GM21381 (cell line): ENCODE measurements at regions not wholly inside any gene's neighbourhood (a gene's known extent, or its start where the extent isn't known, plus 50 kb on each side); places are given as distances from the start of the nearest gene placed in this dataset.
A peak's percentile ranks its signal among the peaks of the same experiment; 100 is the strongest.
"Not testable (repeated sequence)": the region's sequence is repeated elsewhere in the genome, so short reads cannot be mapped to it uniquely, and the experiment has no call there.

Source experiments
- ATAC-seq: cut with Tn5 transposase; IDR thresholded peaks from one replicate; pipeline ENCODE4 v1.9.1; 2021; ENCODE audit warnings: mild to moderate bottlenecking, moderate library complexity; ENCODE audit not compliant: unreplicated experiment

GRCh38 chr2:19109518-19109917, 248.9 kb downstream of the OSR1 start:
- ATAC-seq, result no peak

GRCh38 chr2:19106376-19106775, 252.0 kb downstream of the OSR1 start:
- no peak for ATAC-seq

GRCh38 chr2:19104503-19104902, 253.9 kb downstream of the OSR1 start:
- ATAC-seq, result no peak

- ATAC-seq, result no peak
These were observed 255.6 kb downstream of the OSR1 start for GRCh38 chr2:19102696-19103423.

GRCh38 chr2:19101968-19102367, 256.5 kb downstream of the OSR1 start:
- ATAC-seq, result no peak

- no peak for ATAC-seq
These were observed 257.9 kb downstream of the OSR1 start for GRCh38 chr2:19100570-19100969.

- ATAC-seq, result no peak
These were observed 259.2 kb downstream of the OSR1 start for GRCh38 chr2:19099181-19099580.

GRCh38 chr2:19098467-19099160, 259.8 kb downstream of the OSR1 start:
- no peak for ATAC-seq

GRCh38 chr2:19089476-19089875, 268.9 kb downstream of the OSR1 start:
- not testable (repeated sequence) for ATAC-seq

GRCh38 chr2:19086231-19086651, 272.2 kb downstream of the OSR1 start:
- no peak for ATAC-seq

GRCh38 chr2:19078709-19079108, 279.7 kb downstream of the OSR1 start:
- no peak for ATAC-seq

- ATAC-seq, result no peak
These were observed 284.9 kb downstream of the OSR1 start for GRCh38 chr2:19073522-19073921.

- no peak for ATAC-seq
These were observed 286.3 kb downstream of the OSR1 start for GRCh38 chr2:19072161-19072560.

GRCh38 chr2:19070886-19071285, 287.5 kb downstream of the OSR1 start:
- ATAC-seq, result no peak

- ATAC-seq, result no peak
These were observed 290.2 kb downstream of the OSR1 start for GRCh38 chr2:19068206-19068605.

- no peak for ATAC-seq
These were observed 296.1 kb downstream of the OSR1 start for GRCh38 chr2:19062370-19062769.

- ATAC-seq, result no peak
These were observed 299.3 kb downstream of the OSR1 start for GRCh38 chr2:19059076-19059475.

GRCh38 chr2:19051203-19051831, 307.1 kb downstream of the OSR1 start:
- no peak for ATAC-seq

- ATAC-seq, result no peak
These were observed 308.1 kb downstream of the OSR1 start for GRCh38 chr2:19050354-19050753.

- no peak for ATAC-seq
These were observed 309.7 kb downstream of the OSR1 start for GRCh38 chr2:19048593-19049266.

- ATAC-seq, result peak; percentile 93
These were observed 311.2 kb downstream of the OSR1 start for GRCh38 chr2:19046986-19047780.
